Mesenchymal stem cell (in vitro differentiated cells and primary cell): ENCODE measurements at regions not wholly inside any gene's neighbourhood (a gene's known extent, or its start where the extent isn't known, plus 50 kb on each side); places are given as distances from the start of the nearest gene placed in this dataset.

Experiments
- DNase-seq: peaks from one replicate; pipeline ENCODE4 v3.0.0-alpha.2; 2013
- H2AFZ ChIP-seq: one replicate; pipeline ENCODE4 v1.6.1; 2013; ENCODE audit warnings: low read depth, mild to moderate bottlenecking, control low read depth, inconsistent platforms, low read length, moderate library complexity
- H2AK5ac ChIP-seq: 2 replicates; pipeline ENCODE4 v1.6.1; 2013; ENCODE audit warnings: low read length, moderate library complexity, mild to moderate bottlenecking, inconsistent platforms; ENCODE audit not compliant: severe bottlenecking
- H2BK120ac ChIP-seq: one replicate; pipeline ENCODE4 v1.6.1; 2013; ENCODE audit warnings: low read depth, mild to moderate bottlenecking, inconsistent platforms, low read length, moderate library complexity
- H2BK12ac ChIP-seq, 2 experiments: one replicate each; pipeline ENCODE4 v1.6.1; 2013; ENCODE audit warnings: inconsistent platforms in 2 of 2, low read length in 2 of 2, mild to moderate bottlenecking in 2 of 2, moderate library complexity in 2 of 2, control low read depth in 1 of 2
- H2BK15ac ChIP-seq: one replicate; pipeline ENCODE4 v1.6.1; 2013; ENCODE audit warnings: mild to moderate bottlenecking, low read depth, inconsistent platforms; ENCODE audit not compliant: poor library complexity, severe bottlenecking
- H2BK5ac ChIP-seq: 2 replicates; pipeline ENCODE4 v1.6.1; 2013; ENCODE audit warnings: low read depth, mild to moderate bottlenecking, low read length, control low read depth, inconsistent platforms; ENCODE audit not compliant: poor library complexity, severe bottlenecking
- H3K14ac ChIP-seq, 2 experiments: one replicate each; pipeline ENCODE4 v1.6.1; 2013; ENCODE audit warnings: inconsistent platforms in 2 of 2, low read length in 2 of 2, control low read depth in 1 of 2, mild to moderate bottlenecking in 1 of 2, moderate library complexity in 1 of 2
- H3K18ac ChIP-seq, 2 experiments: one replicate each; pipeline ENCODE4 v1.6.1; 2013; ENCODE audit warnings: inconsistent platforms in 2 of 2, low read length in 2 of 2, control low read depth in 1 of 2, low read depth in 1 of 2, mild to moderate bottlenecking in 1 of 2
- H3K23ac ChIP-seq, 2 experiments: one replicate each; pipeline ENCODE4 v1.6.1; 2013; ENCODE audit warnings: inconsistent platforms in 2 of 2, low read length in 2 of 2, mild to moderate bottlenecking in 2 of 2, moderate library complexity in 2 of 2, control low read depth in 1 of 2
- H3K27ac ChIP-seq: 2 replicates; pipeline ENCODE4 v1.5.1; 2013; ENCODE audit warnings: mild to moderate bottlenecking, moderate library complexity, low read length, control low read depth, inconsistent platforms; ENCODE audit not compliant: poor library complexity, severe bottlenecking
- H3K27me3 ChIP-seq, 2 experiments: 2 replicates each; pipeline versions ENCODE4 v1.6.1 to v1.7.0; 2013; ENCODE audit warnings: low read length in 2 of 2, mild to moderate bottlenecking in 2 of 2, moderate library complexity in 2 of 2, control low read depth in 1 of 2, inconsistent platforms in 1 of 2; ENCODE audit not compliant: control insufficient read depth in 1 of 2, insufficient read depth in 1 of 2
- H3K36me3 ChIP-seq, 2 experiments: 2 replicates each; pipeline versions ENCODE4 v1.6.1 to v1.7.0; 2013; ENCODE audit warnings: low read length in 2 of 2, control low read depth in 1 of 2, inconsistent platforms in 1 of 2, low read depth in 1 of 2, mild to moderate bottlenecking in 1 of 2; ENCODE audit not compliant: insufficient read depth in 2 of 2, control insufficient read depth in 1 of 2
- H3K4ac ChIP-seq, 2 experiments: one replicate each; pipeline ENCODE4 v1.6.1; 2013; ENCODE audit warnings: inconsistent platforms in 2 of 2, low read length in 2 of 2, mild to moderate bottlenecking in 2 of 2, moderate library complexity in 2 of 2, control low read depth in 1 of 2, low read depth in 1 of 2
- H3K4me1 ChIP-seq: 2 replicates; pipeline ENCODE4 v1.6.1; 2013; ENCODE audit warnings: low read depth, low read length, control low read depth; ENCODE audit not compliant: control insufficient read depth, insufficient read depth
- H3K4me2 ChIP-seq: 2 replicates; pipeline ENCODE4 v1.6.1; 2013; ENCODE audit warnings: low read length, mild to moderate bottlenecking, inconsistent platforms; ENCODE audit not compliant: poor library complexity, severe bottlenecking
- H3K4me3 ChIP-seq, 2 experiments: 2 replicates each; pipeline versions ENCODE4 v1.5.1 to v1.7.0; 2013; ENCODE audit warnings: low read length in 2 of 2, mild to moderate bottlenecking in 2 of 2, control low read depth in 1 of 2, low read depth in 1 of 2; ENCODE audit not compliant: insufficient read depth in 1 of 2
- H3K79me1 ChIP-seq: replicated peaks from 2 replicates; pipeline ENCODE4 v1.6.1; 2013; ENCODE audit warnings: mild to moderate bottlenecking, control low read depth, low read length, inconsistent platforms; ENCODE audit not compliant: poor library complexity, severe bottlenecking
- H3K9ac ChIP-seq: 2 replicates; pipeline ENCODE4 v1.7.0; 2013; ENCODE audit warnings: mild to moderate bottlenecking, low read length, moderate library complexity
- H3K9me3 ChIP-seq: 2 replicates; pipeline ENCODE4 v1.7.0; 2013; ENCODE audit warnings: mild to moderate bottlenecking, low read length; ENCODE audit not compliant: control insufficient read depth
- H4K8ac ChIP-seq: one replicate; pipeline ENCODE4 v1.6.1; 2013; ENCODE audit warnings: inconsistent platforms, mild to moderate bottlenecking, low read length, moderate library complexity
- H4K91ac ChIP-seq: one replicate; pipeline ENCODE4 v1.6.1; 2013; ENCODE audit warnings: mild to moderate bottlenecking, low read length, inconsistent platforms
- WGBS: methylation state at CpG from one replicate; pipeline ENCODE4 v1.1.7; 2013; ENCODE audit warnings: mixed read lengths; 5-methylcytosine and 5-hydroxymethylcytosine counted together

DNA sequence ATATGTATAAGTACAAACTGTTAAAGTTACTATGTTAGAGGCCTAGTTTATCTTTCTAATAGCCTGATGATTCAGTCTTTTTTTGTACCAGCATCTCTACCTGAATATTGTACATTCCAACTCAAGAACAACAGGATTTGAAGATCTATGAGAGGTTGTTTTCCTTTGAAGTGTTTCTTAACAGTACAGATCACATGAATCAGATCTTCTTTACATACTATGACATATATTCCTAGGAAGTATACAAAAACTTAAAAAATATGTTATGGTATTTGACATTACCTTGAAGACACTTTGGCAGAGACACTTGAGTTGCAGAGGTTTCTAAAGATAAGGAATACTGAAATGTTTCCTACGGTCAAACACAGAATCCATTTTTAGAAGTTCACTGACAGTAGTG, 1280.9 kb downstream of the KCNT2 start:
- Histone ChIP-seq H2AK5ac (no peak overlapping the region), H2BK12ac (no peak overlapping the region)
- WGBS, result 97% methylated on average over 1 of the region's 1 CpG

DNA sequence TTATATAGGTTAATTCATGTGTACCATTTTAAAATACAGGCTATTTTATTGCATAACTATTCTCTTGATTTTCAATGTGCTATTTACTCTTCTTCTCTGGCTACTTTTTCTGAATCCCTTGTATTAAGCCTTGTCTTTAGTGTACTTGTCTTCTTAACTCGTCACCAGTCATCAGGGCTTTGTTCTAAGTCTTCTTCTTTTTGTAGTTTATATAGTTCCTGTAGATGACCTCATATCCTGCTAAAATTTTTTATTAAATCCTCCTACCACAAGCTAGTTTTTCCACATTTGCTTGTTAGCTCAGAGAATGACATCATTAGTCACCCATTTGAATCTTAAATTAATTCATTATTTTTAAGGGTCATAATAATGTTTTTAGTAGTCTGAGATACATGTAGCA, 1281.9 kb downstream of the KCNT2 start:
- DNase-seq, result no peak
- WGBS, result no CpG with 5 or more reads among the region's 1 CpG
- no peak overlapping the region for H3K4me2 ChIP-seq
- H3K27ac ChIP-seq, result no peak overlapping the region
- no peak overlapping the region for H3K23ac ChIP-seq
- peaks cover 4% of the 10 kb centered on the region for H3K9me3 ChIP-seq
- no peak overlapping the region for H2BK15ac ChIP-seq
- H2AFZ ChIP-seq, result no peak overlapping the region
- H3K18ac ChIP-seq, result no peak overlapping the region
- H3K14ac ChIP-seq, result no peak overlapping the region
- H2BK120ac ChIP-seq, result no peak overlapping the region
- no peak overlapping the region for H3K4ac ChIP-seq
- no peaks in the 10 kb centered on the region for H3K27me3 ChIP-seq
- no peak overlapping the region for H2BK12ac ChIP-seq
- H4K8ac ChIP-seq, result no peak overlapping the region
- H2AK5ac ChIP-seq, result no peak overlapping the region
- no peak overlapping the region for H3K4me3 ChIP-seq
- H2BK5ac ChIP-seq, result no peak overlapping the region
- H3K36me3 ChIP-seq, result no peaks in the 10 kb centered on the region
- no peak overlapping the region for H3K9ac ChIP-seq
- H3K79me1 ChIP-seq, result no peaks in the 10 kb centered on the region
- no peaks in the 10 kb centered on the region for H3K4me1 ChIP-seq
- no peak overlapping the region for H4K91ac ChIP-seq

More for the DNA sequence above, 1280.9 kb downstream of the KCNT2 start:
- Histone ChIP-seq H2BK5ac (no peak overlapping the region), H4K91ac (no peak overlapping the region), H3K9ac (no peak overlapping the region), H3K79me1 (no peaks in the 10 kb centered on the region), H3K23ac (no peak overlapping the region), H3K9me3 (peaks cover 4% of the 10 kb centered on the region), H3K4ac (no peak overlapping the region), H2BK15ac (no peak overlapping the region), H3K18ac (no peak overlapping the region), H2AFZ (no peak overlapping the region), H3K27me3 (no peaks in the 10 kb centered on the region), H3K4me2 (no peak overlapping the region), H3K4me1 (no peaks in the 10 kb centered on the region), H4K8ac (no peak overlapping the region), H2BK120ac (no peak overlapping the region), H3K27ac (no peak overlapping the region), H3K4me3 (no peak overlapping the region), H3K14ac (no peak overlapping the region), H3K36me3 (no peaks in the 10 kb centered on the region)
- no peak for DNase-seq

DNA sequence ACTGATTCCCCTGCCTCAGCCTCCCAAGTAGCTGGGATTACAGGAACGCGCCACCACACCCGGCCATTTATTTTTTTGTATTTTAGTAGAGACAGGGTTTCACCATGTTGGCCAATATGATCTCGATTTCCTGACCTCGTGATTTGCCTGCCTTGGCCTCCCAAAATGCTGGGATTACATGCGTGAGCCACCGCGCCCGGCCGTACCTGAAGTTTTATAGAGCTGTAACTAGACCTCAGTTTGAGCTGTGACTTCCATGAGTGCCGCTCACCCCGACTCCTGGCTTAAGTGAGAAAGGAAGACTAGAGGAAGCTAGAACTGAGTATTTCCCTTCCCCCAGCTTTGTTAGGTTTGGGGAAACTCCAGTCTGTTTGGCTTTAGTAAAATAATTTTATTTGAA, 1283.1 kb downstream of the KCNT2 start:
- Histone ChIP-seq H3K4me2 (no peak overlapping the region), H4K8ac (no peak overlapping the region), H4K91ac (no peak overlapping the region), H3K9me3 (peaks cover 4% of the 10 kb centered on the region), H2BK15ac (no peak overlapping the region), H3K27ac (no peak overlapping the region), H2AK5ac (no peak overlapping the region), H3K4me3 (no peak overlapping the region), H3K14ac (no peak overlapping the region), H3K9ac (no peak overlapping the region), H3K36me3 (no peaks in the 10 kb centered on the region), H3K18ac (no peak overlapping the region), H2BK120ac (no peak overlapping the region), H2BK12ac (no peak overlapping the region), H3K79me1 (no peaks in the 10 kb centered on the region), H3K4ac (no peak overlapping the region), H3K4me1 (no peaks in the 10 kb centered on the region), H3K27me3 (no peaks in the 10 kb centered on the region), H2AFZ (no peak overlapping the region), H2BK5ac (no peak overlapping the region), H3K23ac (no peak overlapping the region)
- 94% methylated on average over 12 of the region's 12 CpGs for WGBS
- no peak for DNase-seq

DNA sequence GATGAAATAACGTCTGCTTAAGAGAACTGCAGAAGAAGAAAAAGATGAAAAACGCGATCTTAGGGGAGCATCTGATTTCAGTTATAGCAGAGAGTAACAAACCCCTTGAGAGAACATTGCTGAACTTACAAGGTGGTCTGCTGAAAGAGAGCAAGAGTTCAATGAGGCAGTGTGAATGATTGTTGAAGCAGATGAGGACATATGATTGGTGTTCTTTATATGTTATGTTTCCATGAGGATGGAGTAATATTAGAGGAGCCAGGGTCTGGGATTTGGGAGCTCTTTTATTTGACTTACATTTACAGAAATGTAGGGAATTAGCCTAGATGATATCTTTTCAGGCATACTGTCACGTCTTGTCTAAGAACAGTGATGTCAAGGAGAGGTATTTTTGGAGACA, 1302.0 kb downstream of the KCNT2 start:
- Histone ChIP-seq H3K4ac (no peak overlapping the region), H3K9ac (no peak overlapping the region), H3K23ac (no peak overlapping the region), H4K8ac (no peak overlapping the region), H3K4me1 (no peaks in the 10 kb centered on the region), H2BK5ac (no peak overlapping the region), H2BK12ac (no peak overlapping the region), H3K4me2 (no peak overlapping the region), H3K4me3 (no peak overlapping the region), H4K91ac (no peak overlapping the region), H2BK15ac (no peak overlapping the region), H3K36me3 (no peaks in the 10 kb centered on the region), H3K14ac (no peak overlapping the region), H3K9me3 (no peaks in the 10 kb centered on the region), H3K18ac (no peak overlapping the region), H3K79me1 (no peaks in the 10 kb centered on the region), H2AK5ac (no peak overlapping the region), H3K27me3 (no peaks in the 10 kb centered on the region), H2BK120ac (no peak overlapping the region), H2AFZ (no peak overlapping the region), H3K27ac (no peak overlapping the region)
- DNase-seq, result no peak
- WGBS, result 63% methylated on average over 4 of the region's 4 CpGs
